ENCODE measurements at regions not wholly inside any gene's neighbourhood (a gene's known extent, or its start where the extent isn't known, plus 50 kb on each side); places are given as distances from the start of the nearest gene placed in this dataset.

DNA sequence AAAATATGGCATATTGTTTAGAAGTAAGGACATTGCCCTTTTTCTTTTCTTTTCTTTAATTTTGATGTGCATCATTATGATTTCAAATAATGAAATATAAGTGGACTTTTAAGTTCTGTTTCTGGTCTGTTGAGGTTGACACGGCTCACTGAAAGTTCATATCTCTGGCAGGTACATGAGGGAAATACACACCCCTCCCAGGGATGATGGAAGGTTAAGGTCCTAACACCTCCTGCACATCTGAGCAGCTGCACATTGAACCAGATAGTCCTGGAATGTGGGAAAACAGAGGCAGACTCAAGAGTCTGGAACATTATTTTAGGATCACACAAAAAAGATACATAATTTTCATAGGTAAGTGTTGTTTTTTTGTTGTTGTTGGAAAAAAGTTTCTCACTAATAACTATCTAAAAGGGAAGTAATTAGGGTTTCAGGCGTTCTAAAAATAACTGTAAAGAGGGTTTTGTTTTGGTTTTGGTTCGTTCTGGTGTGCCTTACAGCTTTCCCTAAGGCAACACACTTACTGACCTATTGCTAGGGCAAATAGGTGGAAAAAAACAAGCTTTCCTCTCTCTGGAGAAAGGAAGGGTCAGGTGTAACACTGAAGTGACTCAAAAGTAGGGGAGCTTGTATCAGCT, 201.2 kb upstream of the PRKCQ start:
- TF ChIP-seq, protein P1, sequence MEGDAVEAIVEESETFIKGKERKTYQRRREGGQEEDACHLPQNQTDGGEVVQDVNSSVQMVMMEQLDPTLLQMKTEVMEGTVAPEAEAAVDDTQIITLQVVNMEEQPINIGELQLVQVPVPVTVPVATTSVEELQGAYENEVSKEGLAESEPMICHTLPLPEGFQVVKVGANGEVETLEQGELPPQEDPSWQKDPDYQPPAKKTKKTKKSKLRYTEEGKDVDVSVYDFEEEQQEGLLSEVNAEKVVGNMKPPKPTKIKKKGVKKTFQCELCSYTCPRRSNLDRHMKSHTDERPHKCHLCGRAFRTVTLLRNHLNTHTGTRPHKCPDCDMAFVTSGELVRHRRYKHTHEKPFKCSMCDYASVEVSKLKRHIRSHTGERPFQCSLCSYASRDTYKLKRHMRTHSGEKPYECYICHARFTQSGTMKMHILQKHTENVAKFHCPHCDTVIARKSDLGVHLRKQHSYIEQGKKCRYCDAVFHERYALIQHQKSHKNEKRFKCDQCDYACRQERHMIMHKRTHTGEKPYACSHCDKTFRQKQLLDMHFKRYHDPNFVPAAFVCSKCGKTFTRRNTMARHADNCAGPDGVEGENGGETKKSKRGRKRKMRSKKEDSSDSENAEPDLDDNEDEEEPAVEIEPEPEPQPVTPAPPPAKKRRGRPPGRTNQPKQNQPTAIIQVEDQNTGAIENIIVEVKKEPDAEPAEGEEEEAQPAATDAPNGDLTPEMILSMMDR (IDR thresholded peaks at IDR 0.05; ENCODE audit: low read length): no peak
- TF ChIP-seq EZH2 (IDR thresholded peaks at IDR 0.05; ENCODE audit: borderline replicate concordance, low read length): no peak
